ENCODE measurements at regions not wholly inside any gene's neighbourhood (a gene's known extent, or its start where the extent isn't known, plus 50 kb on each side); places are given as distances from the start of the nearest gene placed in this dataset.

DNA sequence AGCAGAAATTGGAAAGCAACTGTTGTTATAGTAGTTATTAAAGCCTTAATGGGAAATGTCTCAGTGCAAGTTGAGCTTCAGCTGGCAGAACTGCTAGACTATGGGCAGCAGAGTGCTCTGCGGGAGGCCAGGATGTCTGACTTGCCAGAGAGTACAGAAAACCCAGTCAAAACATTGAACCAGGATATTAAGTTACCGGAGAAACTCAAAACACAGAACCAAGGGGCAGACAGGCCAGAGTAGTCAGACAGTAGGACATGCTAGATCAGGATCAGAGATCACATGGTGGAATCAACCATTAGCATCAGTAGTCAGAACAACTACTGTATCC is 72.9 kb upstream of the TNIP3 start:
- TF ChIP-seq, protein P1, sequence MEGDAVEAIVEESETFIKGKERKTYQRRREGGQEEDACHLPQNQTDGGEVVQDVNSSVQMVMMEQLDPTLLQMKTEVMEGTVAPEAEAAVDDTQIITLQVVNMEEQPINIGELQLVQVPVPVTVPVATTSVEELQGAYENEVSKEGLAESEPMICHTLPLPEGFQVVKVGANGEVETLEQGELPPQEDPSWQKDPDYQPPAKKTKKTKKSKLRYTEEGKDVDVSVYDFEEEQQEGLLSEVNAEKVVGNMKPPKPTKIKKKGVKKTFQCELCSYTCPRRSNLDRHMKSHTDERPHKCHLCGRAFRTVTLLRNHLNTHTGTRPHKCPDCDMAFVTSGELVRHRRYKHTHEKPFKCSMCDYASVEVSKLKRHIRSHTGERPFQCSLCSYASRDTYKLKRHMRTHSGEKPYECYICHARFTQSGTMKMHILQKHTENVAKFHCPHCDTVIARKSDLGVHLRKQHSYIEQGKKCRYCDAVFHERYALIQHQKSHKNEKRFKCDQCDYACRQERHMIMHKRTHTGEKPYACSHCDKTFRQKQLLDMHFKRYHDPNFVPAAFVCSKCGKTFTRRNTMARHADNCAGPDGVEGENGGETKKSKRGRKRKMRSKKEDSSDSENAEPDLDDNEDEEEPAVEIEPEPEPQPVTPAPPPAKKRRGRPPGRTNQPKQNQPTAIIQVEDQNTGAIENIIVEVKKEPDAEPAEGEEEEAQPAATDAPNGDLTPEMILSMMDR (IDR thresholded peaks at IDR 0.05; ENCODE audit: insufficient read depth, low read length, poor library complexity, severe bottlenecking), result no peak
- no peak overlapping the region for H3K4me3 ChIP-seq (ENCODE audit: low read depth, low read length)
- DNase-seq (ENCODE audit: low read depth), result no peak
- H3K27me3 ChIP-seq (ENCODE audit: control insufficient read depth, insufficient read depth, low read length), result no peaks in the 10 kb centered on the region
- no peaks in the 10 kb centered on the region for H3K36me3 ChIP-seq (ENCODE audit: control insufficient read depth, insufficient read depth, low read length)

DNA sequence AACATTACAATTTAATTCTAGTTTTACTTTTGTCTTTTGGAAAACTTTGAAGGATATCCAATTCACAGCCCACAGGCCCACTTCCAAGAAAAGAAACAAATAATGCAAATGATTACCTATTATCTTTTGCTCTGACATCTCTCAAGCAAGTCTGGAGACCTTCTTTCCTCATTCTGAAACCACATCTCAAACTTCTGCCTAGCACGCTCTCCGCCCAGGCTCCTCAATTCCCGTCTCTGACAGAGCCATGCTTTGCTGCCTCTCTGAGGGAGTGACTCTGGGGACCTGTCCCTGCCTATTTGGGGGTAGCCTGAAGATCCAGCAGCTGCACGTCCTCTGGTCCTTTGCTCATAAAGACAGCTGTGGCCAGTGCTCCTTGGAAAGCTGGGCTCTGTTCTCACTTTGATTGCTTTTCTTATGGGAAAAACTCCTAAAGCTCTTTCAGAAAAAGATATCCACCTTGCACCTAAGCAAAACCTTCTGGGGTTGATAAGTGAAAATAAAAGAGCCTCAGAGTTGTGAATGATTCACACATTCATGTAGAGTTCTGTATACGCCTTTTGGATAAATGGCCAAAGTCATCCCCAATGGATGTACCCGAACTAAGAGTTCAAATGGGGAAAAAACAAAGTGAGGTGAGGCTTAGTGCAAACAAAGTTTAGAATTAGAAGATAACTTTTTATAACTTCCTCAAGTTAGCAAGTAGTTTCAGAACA is 72.4 kb upstream of the TNIP3 start:
- Histone ChIP-seq H3K4me3 (ENCODE audit: low read depth, low read length) (no peak overlapping the region), H3K36me3 (ENCODE audit: control insufficient read depth, insufficient read depth, low read length) (no peaks in the 10 kb centered on the region), H3K27me3 (ENCODE audit: control insufficient read depth, insufficient read depth, low read length) (no peaks in the 10 kb centered on the region)
- no peak for DNase-seq (ENCODE audit: low read depth)
- TF ChIP-seq, protein P1 (IDR thresholded peaks at IDR 0.05; ENCODE audit: insufficient read depth, low read length, poor library complexity, severe bottlenecking), result no peak

DNA sequence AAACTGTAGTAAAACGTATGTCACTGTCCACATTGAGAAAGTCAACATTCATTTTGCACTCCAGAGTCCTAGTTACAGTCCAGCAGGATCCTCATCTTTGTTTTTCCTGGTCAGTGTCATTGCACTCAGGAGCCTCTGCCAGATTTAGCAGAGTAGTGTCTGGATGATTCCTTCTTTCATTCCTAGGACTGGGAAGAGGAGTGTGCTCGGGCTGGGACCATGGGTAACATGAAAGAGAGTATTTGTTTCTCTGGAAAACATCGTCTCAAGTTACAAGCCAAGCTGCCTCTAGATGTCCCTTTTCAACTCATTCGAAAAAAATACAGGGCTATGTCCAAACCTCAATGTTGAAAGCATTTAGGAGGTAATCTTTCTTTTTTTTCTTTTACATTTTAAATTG is 69.9 kb upstream of the TNIP3 start:
- Histone ChIP-seq H3K27me3 (ENCODE audit: control insufficient read depth, insufficient read depth, low read length) (no peaks in the 10 kb centered on the region), H3K4me3 (ENCODE audit: low read depth, low read length) (no peak overlapping the region), H3K36me3 (ENCODE audit: control insufficient read depth, insufficient read depth, low read length) (no peaks in the 10 kb centered on the region)
- no peak for DNase-seq (ENCODE audit: low read depth)
- TF ChIP-seq, protein P1 (IDR thresholded peaks at IDR 0.05; ENCODE audit: insufficient read depth, low read length, poor library complexity, severe bottlenecking), result no peak

DNA sequence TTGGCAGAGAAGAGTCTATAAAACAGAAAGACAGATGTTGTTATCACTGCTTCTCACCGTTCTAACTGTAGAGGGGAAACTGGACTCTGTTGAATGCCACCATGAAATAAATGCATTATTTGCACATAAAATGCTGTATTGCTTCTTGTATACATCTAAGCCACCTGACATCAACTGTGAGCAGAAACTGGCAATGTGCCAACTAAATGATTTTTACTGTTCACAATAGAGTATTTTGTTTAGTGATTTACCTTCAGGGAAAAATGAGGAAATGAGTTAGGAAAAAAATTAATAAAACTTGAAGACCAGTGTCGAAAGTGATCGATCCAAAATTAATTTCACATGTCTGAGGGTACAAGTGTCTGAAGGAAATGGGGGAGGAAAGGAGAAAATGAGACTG is 65.9 kb upstream of the TNIP3 start:
- no peaks in the 10 kb centered on the region for H3K27me3 ChIP-seq (ENCODE audit: control insufficient read depth, insufficient read depth, low read length)
- H3K36me3 ChIP-seq (ENCODE audit: control insufficient read depth, insufficient read depth, low read length), result no peaks in the 10 kb centered on the region
- TF ChIP-seq, protein P1 (IDR thresholded peaks at IDR 0.05; ENCODE audit: insufficient read depth, low read length, poor library complexity, severe bottlenecking), result no peak
- DNase-seq (ENCODE audit: low read depth), result no peak
- no peak overlapping the region for H3K4me3 ChIP-seq (ENCODE audit: low read depth, low read length)

DNA sequence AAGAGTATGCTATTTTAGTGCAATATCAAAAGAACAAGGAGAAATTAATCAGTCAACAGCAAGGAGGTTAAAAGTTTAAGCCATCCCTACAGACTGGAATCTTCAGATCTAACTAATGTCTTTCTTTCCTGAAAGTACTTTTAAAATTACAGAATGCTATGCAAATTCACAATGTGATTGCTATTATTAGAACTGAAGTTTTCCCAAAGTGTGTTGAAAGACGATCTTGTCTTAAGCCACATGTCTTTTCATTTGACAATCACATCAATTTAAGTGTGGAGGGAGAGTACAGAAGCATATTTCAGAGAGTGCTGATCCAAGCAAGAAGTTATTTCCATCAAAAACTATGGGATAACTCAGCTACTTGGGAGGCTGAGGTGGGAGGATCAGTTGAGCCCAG is 64.7 kb upstream of the TNIP3 start:
- Histone ChIP-seq H3K27me3 (ENCODE audit: control insufficient read depth, insufficient read depth, low read length) (no peaks in the 10 kb centered on the region), H3K36me3 (ENCODE audit: control insufficient read depth, insufficient read depth, low read length) (no peaks in the 10 kb centered on the region), H3K4me3 (ENCODE audit: low read depth, low read length) (no peak overlapping the region)
- TF ChIP-seq, protein P1 (IDR thresholded peaks at IDR 0.05; ENCODE audit: insufficient read depth, low read length, poor library complexity, severe bottlenecking), result no peak
- no peak for DNase-seq (ENCODE audit: low read depth)

DNA sequence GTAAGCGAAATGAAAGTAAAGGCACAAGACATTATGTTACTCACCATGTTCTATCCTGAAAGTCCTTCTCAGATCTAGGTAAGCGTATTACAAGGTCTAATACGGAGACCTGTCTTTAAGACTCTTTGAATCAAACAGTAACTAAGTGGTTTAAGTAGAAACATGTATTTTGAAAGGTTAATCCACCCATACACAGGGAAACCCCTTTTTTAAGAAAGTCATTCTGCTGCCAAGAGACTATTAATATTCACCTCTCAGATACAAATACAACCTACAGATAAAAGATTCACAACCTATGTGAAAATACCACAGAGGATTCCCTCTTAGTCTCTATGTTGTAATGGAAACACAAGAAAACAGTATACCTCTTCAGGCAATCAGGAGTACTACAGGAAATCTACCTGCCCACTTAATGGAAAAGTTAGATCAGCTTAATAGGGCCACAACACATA is 63.2 kb upstream of the TNIP3 start:
- TF ChIP-seq, protein P1 (IDR thresholded peaks at IDR 0.05; ENCODE audit: insufficient read depth, low read length, poor library complexity, severe bottlenecking), result peak; percentile 17
- Histone ChIP-seq H3K27me3 (ENCODE audit: control insufficient read depth, insufficient read depth, low read length) (no peaks in the 10 kb centered on the region), H3K36me3 (ENCODE audit: control insufficient read depth, insufficient read depth, low read length) (no peaks in the 10 kb centered on the region), H3K4me3 (ENCODE audit: low read depth, low read length) (no peak overlapping the region)
- no peak for DNase-seq (ENCODE audit: low read depth)
